IPS-NIHi7 (cell line): ENCODE measurements at regions not wholly inside any gene's neighbourhood (a gene's known extent, or its start where the extent isn't known, plus 50 kb on each side); places are given as distances from the start of the nearest gene placed in this dataset.
"Not testable (repeated sequence)": the region's sequence is repeated elsewhere in the genome, so short reads cannot be mapped to it uniquely, and the experiment has no call there.

ENCODE experiments used
- DNase-seq: peaks from one replicate; pipeline ENCODE4 v3.0.0; 2012; ENCODE audit warnings: mixed read lengths; ENCODE audit errors: extremely low spot score

GRCh38 chr6:167408235-167408869 lies 83.5 kb downstream of the TTLL2 start:
- no peak for DNase-seq

DNA sequence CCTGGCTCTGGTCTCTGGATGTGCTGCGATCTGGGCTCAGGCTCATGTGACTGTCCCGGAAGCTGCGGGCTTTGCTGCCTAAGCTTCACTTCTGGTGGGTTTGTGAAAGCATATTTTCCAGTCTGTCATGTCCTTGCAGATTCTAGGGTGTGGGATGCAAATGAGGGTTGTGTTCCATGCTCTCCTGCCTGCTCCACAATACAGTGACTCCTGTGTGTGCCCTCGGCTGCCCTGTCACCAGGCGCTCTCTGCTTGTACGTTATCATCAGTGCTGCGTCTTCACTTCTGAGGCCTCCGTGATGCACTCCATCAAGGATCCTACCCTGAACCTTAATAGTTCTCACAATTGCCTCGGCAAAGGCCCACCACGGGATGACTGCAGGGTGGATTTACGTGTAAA lies 84.2 kb downstream of the TTLL2 start:
- no peak for DNase-seq

- DNase-seq = no peak
These were observed 84.8 kb downstream of the TTLL2 start for GRCh38 chr6:167409694-167410093.

DNA sequence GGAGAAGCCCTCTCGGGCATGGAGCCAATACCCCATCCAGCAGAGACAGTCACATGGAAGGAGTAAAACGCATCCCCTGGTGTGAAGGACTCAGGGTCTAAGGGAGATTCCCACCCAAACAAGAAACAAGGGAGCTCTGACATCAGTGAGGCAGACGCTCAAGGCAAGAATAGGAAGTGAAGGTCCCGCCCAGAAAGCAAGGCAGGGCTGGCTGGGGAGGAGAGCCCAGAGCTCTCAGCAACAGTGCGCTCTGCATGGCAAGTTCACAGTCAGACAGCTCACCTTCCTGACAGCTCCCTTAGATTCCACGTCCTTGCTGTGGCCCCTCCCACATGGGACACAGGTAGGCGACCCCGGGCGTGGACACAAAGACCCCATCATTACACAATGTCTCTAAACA lies 85.6 kb downstream of the TTLL2 start:
- DNase-seq = no peak

DNA sequence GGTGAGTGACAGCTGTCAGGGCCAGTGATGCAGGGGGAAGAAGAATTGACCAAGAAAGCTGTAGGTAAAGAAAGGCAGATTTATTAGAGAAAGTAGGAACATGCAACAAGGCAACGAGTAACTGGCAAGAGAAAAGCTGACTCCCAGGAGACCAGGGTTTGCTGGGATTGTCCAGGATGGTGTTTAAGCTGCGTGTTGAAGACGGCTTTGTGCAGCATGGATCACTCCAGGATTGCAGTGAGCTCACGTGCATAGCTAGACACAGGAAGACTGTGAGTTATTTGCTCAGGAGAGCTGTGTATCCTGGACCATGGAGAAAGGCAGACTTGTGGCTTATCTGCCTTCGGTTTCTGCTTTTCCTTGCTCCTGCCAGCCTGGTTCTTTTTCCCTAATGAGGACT lies 87.6 kb downstream of the TTLL2 start:
- no peak for DNase-seq

DNA sequence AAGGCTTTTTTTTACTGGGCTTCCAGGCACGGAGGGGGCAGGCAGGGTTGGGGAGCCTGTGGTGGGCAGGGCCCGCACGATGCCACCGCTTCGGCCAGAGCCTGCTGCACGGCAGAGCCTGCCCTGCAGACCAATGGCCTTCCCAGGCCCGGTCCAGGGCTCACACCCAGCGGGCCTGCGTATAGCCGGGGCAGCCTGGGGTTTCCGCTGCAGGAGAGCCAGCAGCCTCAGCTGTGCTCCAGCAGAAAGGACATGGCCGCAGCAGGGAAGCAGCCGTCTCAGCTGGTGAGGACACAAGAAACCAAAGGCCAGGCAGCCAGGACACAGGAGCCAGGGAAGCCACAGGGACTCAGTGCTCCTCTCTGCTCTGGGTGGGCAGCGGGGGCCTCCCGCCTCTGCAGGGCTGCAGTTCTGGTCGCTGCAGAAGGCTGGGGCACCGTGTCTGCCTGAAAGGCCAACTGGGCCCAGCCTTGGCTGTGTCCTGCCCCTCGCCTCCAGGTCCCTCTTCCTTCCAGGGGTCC lies 90.6 kb downstream of the TTLL2 start:
- no peak for DNase-seq

DNA sequence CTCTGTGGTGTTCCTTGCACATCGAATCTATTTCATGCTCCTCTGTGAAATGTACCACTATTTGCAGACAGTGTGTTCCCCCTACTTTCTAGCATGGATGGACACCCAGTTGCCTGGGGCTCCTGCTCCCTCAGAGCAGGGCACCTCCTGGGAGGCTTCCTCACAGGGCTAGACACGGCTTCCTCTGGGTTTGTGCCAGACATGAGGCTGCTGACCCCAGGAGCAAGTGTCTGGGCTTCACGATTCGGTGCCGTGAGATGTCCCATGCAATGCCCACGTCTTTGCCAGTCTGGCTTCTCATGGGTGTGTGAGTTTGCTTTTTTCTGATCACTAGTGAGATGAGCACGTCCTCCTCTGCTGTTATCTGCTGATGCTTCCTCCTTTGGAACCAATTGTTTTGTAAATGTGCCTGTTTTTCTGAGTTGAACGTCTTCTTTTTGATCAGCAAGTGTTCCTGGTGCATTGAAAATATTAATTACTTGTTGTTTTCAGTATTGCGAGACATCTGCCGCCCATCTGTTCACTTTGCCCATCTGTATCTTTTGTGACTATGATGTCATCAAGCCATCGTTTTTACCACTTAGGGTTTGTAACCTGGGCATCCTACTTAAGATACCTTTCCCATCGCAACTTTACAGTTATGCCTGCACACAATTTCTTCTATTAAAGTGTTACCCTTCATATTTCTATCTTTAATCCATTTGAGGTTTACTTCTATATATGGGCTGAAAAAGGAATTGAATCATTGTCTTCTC lies 92.0 kb downstream of the TTLL2 start:
- no peak for DNase-seq

DNA sequence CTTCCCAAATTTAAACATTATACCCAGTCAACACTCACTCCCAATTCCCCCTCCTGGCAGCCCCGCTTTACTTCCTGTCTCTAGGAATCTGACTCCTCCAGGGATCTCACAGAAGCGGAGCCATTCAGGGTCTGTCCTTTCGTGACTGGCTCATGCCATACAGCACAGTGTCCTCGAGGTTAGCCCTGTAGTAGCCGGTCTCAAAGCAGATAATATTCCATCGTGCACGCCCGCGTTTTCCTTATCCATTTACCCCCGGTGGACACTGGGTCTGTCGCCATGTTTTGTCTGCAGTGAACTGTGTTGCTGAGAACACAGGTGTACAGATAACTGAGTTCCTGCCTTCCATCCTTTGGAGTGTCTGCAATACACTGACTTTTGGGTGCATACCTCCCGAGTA lies 95.3 kb downstream of the TTLL2 start:
- no peak for DNase-seq

DNA sequence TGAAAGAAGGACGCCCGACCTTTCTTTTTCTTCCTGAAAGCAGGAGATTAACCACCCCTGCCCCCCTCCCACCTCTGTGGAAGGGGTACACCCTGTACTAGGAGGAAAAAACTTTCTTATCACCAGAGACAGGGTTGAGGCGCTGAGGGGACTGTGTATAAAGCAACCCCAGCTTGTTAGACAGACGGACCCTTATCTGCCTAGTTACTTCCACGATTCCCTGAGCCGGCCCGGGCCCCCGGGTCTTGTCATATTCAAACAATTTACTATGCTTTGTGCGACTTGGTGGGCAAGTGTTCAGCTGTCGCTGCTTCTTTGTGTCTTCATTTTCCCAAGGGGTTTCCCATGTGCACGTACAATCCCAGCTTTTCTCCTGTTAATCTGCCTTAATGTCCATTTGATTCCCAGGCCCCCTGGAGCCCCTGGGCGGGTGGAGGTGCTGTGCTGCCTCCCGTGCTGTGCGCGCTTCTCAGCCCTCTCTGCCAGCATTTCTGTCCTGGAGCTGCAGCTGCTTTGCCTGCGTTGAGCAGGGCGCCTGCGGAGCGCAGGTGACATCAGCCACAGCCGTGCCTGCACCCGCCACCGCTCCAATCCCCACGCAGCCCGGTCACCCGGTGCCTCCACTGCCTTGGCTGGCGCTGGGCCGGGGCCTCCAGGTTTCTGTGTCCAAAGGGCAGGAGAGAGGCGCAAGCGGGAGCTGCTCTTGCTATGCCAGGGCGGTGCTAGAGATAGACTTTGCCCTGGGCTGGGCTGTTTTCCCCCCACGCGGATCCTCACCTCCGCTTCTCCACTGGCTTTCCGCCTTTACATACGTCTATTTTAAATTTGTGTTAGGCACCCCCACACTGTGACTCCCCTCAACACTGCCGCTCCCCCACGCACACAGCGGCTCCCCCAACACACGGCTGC lies 96.2 kb downstream of the TTLL2 start:
- no peak for DNase-seq

DNA sequence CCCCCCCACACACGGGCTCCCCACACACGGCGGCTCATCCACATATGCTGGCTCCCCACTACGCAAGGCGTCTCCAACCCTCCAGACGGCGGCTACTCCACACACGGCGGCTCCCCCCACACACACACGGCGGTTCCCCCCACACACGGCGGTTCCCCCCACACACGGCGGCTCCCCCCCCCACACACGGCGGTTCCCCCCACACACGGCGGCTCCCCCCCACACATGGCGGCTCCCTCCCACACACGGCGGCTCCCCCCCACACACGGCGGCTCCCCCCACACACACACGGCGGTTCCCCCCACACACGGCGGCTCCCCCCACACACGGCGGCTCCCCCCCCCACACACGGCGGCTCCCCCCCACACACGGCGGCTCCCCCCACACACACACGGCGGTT lies 97.1 kb downstream of the TTLL2 start:
- not testable (repeated sequence) for DNase-seq

GRCh38 chr6:167422934-167423333 lies 98.0 kb downstream of the TTLL2 start:
- DNase-seq = no peak

DNA sequence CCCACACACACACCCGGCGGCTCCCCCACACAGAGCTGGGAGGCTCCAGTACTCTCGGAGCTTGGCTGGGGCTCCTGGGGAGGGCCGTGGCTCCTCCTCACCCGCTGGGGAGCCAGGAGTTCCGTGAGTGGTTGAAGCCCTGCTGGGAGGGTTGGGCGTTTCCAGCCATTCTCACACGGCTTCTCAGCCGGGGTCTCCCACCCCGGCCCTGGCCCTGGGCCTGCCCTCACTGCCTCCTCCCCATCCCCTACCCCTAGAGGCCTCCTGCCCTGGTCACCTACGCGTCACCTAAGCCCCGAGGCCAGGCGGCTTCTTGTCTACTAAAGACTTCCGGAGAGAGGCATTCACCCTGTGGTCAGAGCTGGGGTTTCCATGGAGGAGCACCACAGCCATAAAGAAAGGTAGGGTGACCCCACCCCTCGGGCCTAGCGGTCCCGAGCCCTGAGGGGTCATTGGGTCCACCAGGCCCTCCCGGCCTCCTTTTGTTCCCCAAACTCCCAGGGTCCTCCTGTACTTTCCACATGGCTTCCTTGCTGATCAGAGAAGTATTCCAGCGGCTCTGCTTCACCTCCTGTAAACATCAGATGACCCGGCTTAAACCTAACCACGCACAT lies 99.3 kb downstream of the TTLL2 start:
- no peak for DNase-seq

- DNase-seq = no peak
These were observed 99.8 kb downstream of the TTLL2 start for GRCh38 chr6:167424700-167425099.

- DNase-seq = no peak
These were observed 101.2 kb downstream of the TTLL2 start for GRCh38 chr6:167426084-167426483.

DNA sequence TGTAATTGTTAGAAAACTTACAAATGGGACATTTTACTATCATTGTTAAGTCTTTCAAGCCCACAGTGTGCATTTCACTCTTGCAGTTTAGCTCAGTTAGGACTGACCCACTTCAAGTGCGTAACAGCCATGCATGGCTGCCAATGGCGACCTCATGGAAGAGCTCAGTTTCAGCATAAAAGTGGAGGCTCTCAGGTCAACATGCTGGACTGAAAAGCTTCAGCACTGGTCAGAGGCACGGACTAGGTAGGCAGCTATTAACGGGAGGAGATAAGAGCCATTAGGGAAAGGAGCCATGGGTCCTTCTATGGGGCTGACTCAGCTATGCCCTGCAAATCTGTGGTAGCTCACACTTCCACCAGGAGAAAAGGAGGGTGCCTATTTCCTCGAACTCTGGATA lies 101.8 kb downstream of the TTLL2 start:
- DNase-seq = no peak

DNA sequence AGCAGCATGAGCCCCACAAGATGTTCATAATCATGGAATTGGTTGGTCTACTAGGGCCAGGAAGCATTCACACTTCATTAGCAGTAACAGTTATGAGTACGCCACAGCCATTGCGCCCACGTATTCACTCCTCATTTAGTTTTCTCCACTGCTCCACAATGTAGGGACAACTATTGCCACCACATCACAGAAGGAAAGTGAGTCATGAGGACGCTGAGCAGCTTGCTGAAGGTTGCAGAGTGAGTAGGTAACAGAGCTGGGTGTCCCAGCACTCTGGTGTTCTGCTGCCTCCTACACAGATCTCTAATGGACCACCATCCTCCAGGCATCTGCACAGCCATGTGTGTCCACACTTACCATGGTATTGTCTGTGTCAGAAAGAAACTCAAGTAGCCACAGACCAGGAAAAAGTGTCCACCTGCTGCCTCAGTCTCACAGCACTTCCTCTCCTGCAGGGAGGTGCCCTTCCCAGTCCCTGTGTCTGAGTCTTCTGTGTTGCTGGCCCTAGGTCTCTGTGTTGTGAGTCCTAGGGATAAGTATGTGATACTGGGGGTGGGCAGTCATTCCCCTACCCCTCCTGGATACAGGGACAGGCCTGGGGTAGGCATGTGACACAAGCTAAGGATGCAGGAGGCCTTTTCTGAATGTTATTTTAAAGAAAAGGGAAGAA lies 103.9 kb downstream of the TTLL2 start:
- no peak for DNase-seq

DNA sequence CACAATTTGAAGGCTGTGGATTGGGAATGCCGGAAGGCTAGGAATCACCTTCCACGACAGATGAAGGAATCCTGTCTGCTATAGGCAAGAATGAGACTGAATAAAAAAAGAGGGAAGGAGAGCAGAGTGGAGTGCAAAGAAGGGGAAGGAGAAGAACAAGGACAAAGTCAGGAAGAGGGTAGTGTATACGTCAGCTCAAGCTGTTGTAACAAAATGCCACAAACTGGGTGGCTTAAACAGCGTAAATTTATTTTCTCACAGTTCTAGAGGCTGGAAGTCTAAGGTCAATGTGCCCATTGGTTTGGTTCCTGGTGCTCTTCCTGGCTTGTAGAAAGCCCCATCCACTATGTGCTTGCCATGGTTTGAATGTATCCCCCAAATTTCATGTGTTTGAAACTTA lies 104.5 kb downstream of the TTLL2 start:
- no peak for DNase-seq

GRCh38 chr6:167435209-167435728 lies 110.4 kb downstream of the TTLL2 start:
- DNase-seq = no peak

GRCh38 chr6:167437888-167438484 lies 113.1 kb downstream of the TTLL2 start:
- no peak for DNase-seq

GRCh38 chr6:167441715-167442206 lies 116.9 kb downstream of the TTLL2 start:
- DNase-seq = peak; percentile 61
